ENCODE measurements at regions not wholly inside any gene's neighbourhood (a gene's known extent, or its start where the extent isn't known, plus 50 kb on each side); places are given as distances from the start of the nearest gene placed in this dataset. TPM values are rescaled to one million over a fixed set of nuclear protein-coding genes. Genes with fewer than 3 reads are reported as not detected.

Small RNA genes lying in the stretch of these regions (small RNA-seq; reads per million reads assigned to genes)
- gene AC024288.1 (ENCODE audit: insufficient read depth) (not detected), gene RNA5SP456 (ENCODE audit: insufficient read depth) (not detected)

All from mesendoderm (in vitro differentiated cells).